Gastroesophageal sphincter (tissue), 3 donors: ENCODE measurements at regions not wholly inside any gene's neighbourhood (a gene's known extent, or its start where the extent isn't known, plus 50 kb on each side); places are given as distances from the start of the nearest gene placed in this dataset.

ENCODE experiments used
- EP300 ChIP-seq: sonication (generic); formaldehyde crosslinking; IDR thresholded peaks from one replicate; pipeline ENCODE4 v1.6.1; 2017; ENCODE audit warnings: antibody characterized with exemption, mild to moderate bottlenecking
- POLR2A ChIP-seq, 2 donors: fragments of 450-650 bp; IDR thresholded peaks; one replicate each; pipeline ENCODE4 v1.6.1; 2017; ENCODE audit warnings: antibody characterized with exemption in 2 of 2, mild to moderate bottlenecking in 2 of 2, moderate library complexity in 1 of 2
- TF ChIP-seq, protein P1 (sequence below), 4 experiments: fragments of 200-600 bp in 2 of 4; fragments of 450-650 bp in 2 of 4; sonication (generic) in 1 of 4; IDR thresholded peaks; one replicate each; pipeline ENCODE4 v1.5.1; 2017 to 2019; ENCODE audit warnings: antibody characterized with exemption in 4 of 4, mild to moderate bottlenecking in 2 of 4, moderate library complexity in 2 of 4

DNA sequence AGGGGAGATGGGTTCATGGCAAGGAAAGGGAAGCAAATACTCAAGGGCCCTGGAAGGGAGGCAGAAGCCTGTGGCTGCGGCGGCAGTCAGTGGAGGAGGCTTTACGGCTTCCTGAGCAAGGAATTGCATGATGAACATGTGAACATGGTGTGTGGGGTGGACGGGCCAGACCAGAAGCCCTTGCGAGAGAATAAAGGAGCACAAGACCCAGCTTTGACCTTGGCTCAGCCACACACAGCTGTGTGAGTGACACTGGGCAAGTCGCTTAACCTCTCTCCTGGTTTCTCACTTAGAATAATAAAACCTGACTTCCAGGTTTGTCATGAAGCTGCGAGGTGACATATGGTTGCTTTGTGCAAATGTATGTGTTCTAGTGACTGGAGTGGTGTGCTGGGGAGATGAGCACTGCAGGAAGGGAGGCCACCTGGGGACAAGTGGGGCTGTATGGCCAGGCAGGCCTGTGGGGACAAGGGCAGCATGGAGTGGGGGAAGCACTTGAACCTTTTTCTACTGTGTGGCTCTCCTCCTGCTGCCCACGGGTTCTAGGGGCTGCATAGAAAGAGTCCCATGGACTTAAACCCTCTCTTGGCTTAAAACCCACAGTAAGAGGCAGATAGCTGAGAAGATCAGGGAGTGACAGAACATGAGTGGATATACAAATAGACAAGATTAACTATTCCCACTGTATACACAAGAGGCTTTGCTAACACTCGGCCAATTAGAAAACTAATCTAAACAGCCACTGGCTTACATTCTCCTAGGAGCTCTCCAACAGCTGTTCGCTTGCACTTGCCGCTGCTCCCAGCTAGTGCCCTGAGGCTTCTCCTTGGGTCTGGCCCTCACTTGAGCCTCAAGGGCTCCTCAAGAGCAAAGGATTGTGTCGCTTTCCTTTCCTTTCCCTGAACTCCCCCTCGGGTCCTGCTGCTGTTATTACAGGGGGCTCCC lies 67.3 kb upstream of the CDON start:
- TF ChIP-seq EP300: no peak
- TF ChIP-seq, protein P1, sequence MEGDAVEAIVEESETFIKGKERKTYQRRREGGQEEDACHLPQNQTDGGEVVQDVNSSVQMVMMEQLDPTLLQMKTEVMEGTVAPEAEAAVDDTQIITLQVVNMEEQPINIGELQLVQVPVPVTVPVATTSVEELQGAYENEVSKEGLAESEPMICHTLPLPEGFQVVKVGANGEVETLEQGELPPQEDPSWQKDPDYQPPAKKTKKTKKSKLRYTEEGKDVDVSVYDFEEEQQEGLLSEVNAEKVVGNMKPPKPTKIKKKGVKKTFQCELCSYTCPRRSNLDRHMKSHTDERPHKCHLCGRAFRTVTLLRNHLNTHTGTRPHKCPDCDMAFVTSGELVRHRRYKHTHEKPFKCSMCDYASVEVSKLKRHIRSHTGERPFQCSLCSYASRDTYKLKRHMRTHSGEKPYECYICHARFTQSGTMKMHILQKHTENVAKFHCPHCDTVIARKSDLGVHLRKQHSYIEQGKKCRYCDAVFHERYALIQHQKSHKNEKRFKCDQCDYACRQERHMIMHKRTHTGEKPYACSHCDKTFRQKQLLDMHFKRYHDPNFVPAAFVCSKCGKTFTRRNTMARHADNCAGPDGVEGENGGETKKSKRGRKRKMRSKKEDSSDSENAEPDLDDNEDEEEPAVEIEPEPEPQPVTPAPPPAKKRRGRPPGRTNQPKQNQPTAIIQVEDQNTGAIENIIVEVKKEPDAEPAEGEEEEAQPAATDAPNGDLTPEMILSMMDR (IDR thresholded peaks at IDR 0.05): no peak
- TF ChIP-seq POLR2A (IDR thresholded peaks at IDR 0.05): no peak
